ENCODE measurements at regions not wholly inside any gene's neighbourhood (a gene's known extent, or its start where the extent isn't known, plus 50 kb on each side); places are given as distances from the start of the nearest gene placed in this dataset.

DNA sequence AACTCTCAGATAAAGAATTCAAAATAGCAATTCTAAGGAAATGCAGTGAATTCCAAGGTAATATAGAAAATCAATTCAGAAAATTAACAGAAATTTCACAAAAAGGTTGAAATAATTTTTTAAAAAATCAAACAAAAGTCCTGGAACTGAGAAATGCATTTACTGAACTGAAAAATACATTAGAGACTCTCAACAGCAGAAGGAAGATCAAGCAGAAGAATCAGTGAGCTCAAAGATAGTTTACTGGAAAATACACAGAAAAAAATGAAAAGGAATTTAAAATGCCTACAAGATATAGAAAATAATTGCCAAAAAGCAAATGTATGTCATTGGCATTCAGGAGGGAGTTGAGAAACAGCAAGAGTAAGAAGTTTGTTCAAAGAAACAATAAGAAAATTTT, 107.3 kb downstream of the BUD13 start:
- H3K9me3 ChIP-seq, result peaks cover 0 to 18% (median 13%) of the 10 kb centered on the region in 3 donors
- no peaks in the 10 kb centered on the region for H3K36me3 ChIP-seq
- H3K4me3 ChIP-seq, result no peak overlapping the region
- intact Hi-C loops (cut with DNase I), result no loop called here
- H3K27ac ChIP-seq, result no peak overlapping the region
- H3K27me3 ChIP-seq, result peaks cover 0 to 39% (median 0%) of the 10 kb centered on the region in 4 donors
- TF ChIP-seq POLR2A (IDR thresholded peaks at IDR 0.05), result no peak
- TF ChIP-seq, protein P1, sequence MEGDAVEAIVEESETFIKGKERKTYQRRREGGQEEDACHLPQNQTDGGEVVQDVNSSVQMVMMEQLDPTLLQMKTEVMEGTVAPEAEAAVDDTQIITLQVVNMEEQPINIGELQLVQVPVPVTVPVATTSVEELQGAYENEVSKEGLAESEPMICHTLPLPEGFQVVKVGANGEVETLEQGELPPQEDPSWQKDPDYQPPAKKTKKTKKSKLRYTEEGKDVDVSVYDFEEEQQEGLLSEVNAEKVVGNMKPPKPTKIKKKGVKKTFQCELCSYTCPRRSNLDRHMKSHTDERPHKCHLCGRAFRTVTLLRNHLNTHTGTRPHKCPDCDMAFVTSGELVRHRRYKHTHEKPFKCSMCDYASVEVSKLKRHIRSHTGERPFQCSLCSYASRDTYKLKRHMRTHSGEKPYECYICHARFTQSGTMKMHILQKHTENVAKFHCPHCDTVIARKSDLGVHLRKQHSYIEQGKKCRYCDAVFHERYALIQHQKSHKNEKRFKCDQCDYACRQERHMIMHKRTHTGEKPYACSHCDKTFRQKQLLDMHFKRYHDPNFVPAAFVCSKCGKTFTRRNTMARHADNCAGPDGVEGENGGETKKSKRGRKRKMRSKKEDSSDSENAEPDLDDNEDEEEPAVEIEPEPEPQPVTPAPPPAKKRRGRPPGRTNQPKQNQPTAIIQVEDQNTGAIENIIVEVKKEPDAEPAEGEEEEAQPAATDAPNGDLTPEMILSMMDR (IDR thresholded peaks at IDR 0.05), result no peak
- H3K4me1 ChIP-seq, result no peaks in the 10 kb centered on the region
- DNase-seq, result no peak

DNA sequence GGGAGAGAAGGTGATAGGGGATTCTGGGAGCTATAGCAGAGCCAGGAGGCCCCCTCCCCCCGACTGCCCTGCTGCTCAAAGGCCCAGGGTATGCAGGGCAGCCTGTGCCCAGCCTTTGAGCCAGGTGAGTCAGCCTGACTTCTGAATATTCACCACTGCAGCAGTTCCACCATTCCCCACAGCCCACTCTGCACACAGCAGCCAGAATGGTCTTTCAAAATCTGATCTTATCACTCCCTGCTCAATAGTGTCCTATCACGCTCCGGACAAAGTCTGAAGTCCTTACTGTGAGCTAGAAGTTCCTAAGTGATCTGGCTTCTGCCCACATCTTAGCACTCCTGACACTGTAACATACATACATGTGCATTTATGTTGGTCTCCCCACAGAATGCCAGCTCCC, 111.7 kb downstream of the BUD13 start:
- TF ChIP-seq, protein P1 (IDR thresholded peaks at IDR 0.05), result no peak
- Histone ChIP-seq H3K36me3 (no peaks in the 10 kb centered on the region), H3K9me3 (peaks cover 0 to 13% (median 13%) of the 10 kb centered on the region in 3 donors), H3K4me3 (no peak overlapping the region), H3K27ac (no peak overlapping the region), H3K4me1 (no peaks in the 10 kb centered on the region), H3K27me3 (peaks cover 0 to 51% (median 0%) of the 10 kb centered on the region in 4 donors)
- intact Hi-C loops (cut with DNase I), result no loop called here
- DNase-seq, result no peak
- 73 to 76% methylated on average over 3 of the region's 3 CpGs for WGBS, 2 donors

DNA sequence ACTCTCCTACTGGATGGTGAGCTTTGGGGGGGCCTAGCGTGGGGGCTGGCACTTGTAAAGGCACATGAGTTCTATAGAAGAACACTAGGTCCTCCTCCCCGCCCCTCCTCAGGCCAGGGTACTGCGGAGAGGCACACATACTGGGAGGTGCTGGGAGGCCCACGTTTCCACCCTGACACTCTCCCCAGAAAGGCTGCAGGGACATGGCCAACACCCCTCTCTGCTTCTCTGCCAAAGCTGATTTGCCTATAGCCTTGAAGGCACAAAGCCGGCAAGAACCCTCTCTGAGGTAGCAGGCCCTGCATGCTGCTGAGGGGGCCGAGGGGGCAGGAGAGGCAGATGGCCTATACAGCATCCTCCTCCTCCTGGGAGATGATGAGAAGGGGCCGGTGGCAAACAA, 112.8 kb downstream of the BUD13 start:
- intact Hi-C loops (cut with DNase I), result no loop called here
- no peak overlapping the region for H3K4me3 ChIP-seq
- 59 to 67% methylated on average over 1 to 6 of the region's 7 CpGs for WGBS, 2 donors
- H3K4me1 ChIP-seq, result no peaks in the 10 kb centered on the region
- no peaks in the 10 kb centered on the region for H3K36me3 ChIP-seq
- H3K9me3 ChIP-seq, result peaks cover 0 to 9% (median 7%) of the 10 kb centered on the region in 3 donors
- TF ChIP-seq, protein P1 (IDR thresholded peaks at IDR 0.05), result no peak
- no peak for TF ChIP-seq POLR2A (IDR thresholded peaks at IDR 0.05)
- peaks cover 0 to 49% (median 0%) of the 10 kb centered on the region in 4 donors for H3K27me3 ChIP-seq
- no peak for DNase-seq
- H3K27ac ChIP-seq, result no peak overlapping the region

DNA sequence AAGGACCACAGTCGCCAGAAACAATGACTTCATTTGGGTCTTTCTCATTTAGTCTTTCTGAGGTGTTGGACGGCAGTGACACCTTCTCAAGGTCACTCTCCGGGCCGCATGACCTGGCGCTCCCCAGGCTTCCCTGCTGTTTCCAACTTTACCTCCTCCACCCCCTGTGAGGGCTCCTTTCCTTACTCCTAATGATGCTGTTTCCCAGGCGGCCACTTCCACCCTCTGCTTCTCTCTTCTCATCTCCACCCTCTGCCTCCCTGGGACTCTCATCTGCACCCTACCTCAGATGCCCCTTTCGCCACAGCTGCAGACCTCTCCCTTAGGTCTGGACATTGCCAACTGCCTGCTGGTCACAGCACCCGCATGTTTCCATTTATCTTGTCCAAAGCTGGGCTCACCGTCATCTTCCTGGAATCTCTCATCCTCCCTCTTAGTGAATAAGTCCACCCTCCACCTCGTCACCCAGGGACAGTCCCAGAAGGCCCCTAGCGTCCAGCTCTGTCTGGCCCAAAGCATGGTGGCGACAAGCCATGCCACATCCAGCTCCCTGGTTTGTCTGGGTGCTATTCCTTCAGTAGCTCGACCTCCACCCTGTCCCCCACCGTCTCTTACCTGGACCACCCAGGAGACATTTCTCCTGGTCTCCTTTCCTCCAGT, 113.8 kb downstream of the BUD13 start:
- H3K27ac ChIP-seq, result no peak overlapping the region
- no peak for DNase-seq
- TF ChIP-seq POLR2A (IDR thresholded peaks at IDR 0.05), result no peak
- TF ChIP-seq, protein P1 (IDR thresholded peaks at IDR 0.05), result no peak
- peaks cover 0 to 45% (median 0%) of the 10 kb centered on the region in 4 donors for H3K27me3 ChIP-seq
- WGBS, 2 donors, result 79 to 85% methylated on average over 14 of the region's 14 CpGs
- H3K4me3 ChIP-seq, result no peak overlapping the region
- intact Hi-C loops (cut with DNase I), result no loop called here
- no peaks in the 10 kb centered on the region for H3K4me1 ChIP-seq
- H3K9me3 ChIP-seq, result peaks cover 0 to 8% (median 5%) of the 10 kb centered on the region in 3 donors
- H3K36me3 ChIP-seq, result no peaks in the 10 kb centered on the region

DNA sequence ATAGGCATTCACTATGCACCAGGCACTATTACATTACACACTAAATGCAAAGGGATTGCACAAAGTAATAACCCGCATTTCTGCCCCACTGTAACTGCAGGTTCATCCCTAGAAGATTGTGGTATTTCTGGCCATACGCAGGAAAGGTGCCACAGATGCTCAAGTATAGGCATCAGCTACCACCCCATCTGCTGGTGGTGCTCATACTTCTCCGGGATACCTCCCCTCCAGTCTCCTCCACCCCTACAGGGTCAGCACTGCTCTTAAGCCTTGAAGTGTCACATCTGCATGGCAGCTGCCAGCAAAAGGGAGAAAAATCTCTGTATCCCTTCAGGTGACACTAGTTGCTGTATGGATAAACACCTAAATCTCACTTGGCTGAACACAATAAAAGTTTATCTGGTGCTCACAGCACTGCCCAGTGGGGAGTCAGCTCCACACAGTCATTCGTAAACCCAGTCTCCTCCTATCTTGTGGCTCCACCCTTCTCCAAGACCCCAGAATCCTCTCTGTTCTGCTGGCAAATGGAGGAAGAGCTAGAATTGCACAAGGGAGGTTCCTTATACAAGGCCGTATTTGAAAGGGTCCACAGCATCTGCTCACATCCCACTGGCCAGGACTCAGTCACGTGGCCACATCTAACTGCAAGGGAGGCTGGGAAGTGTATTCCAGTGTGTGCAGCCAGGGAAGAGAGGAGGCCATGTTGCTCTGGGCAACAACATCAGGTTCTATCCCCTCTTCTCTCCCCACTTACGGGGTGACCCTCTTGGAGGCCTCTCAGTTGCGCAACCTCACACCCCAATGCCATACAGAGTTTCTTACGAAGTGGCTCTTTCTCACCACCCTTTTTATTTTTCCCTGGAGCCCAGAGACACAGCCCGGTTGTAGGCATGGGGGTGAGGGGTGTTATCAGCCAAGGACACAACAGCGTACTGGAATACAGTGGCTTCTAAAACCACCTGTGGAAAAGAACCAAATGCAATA, 114.7 kb downstream of the BUD13 start:
- no peak for DNase-seq
- no peaks in the 10 kb centered on the region for H3K36me3 ChIP-seq
- intact Hi-C loops (cut with DNase I), result no loop called here
- H3K9me3 ChIP-seq, result peaks cover 0 to 8% (median 5%) of the 10 kb centered on the region in 3 donors
- WGBS, 2 donors, result 82 to 83% methylated on average over 6 to 10 of the region's 11 CpGs
- TF ChIP-seq, protein P1 (IDR thresholded peaks at IDR 0.05), result no peak
- H3K4me1 ChIP-seq, result no peaks in the 10 kb centered on the region
- H3K27ac ChIP-seq, result no peak overlapping the region
- H3K27me3 ChIP-seq, result peaks cover 0 to 39% (median 0%) of the 10 kb centered on the region in 4 donors
- H3K4me3 ChIP-seq, result no peak overlapping the region

All from esophagus squamous epithelium (tissue), 5 donors.